T follicular helper cell (primary cell): ENCODE measurements at regions not wholly inside any gene's neighbourhood (a gene's known extent, or its start where the extent isn't known, plus 50 kb on each side); places are given as distances from the start of the nearest gene placed in this dataset.

Experiments used
- DNase-seq: peaks from one replicate; pipeline ENCODE4 v3.0.0-alpha.2; 2020; ENCODE audit warnings: low read depth

GRCh38 chr11:115557681-115558080, 53.5 kb upstream of the CADM1 start:
- no peak for DNase-seq

GRCh38 chr11:115556984-115557383, 52.8 kb upstream of the CADM1 start:
- no peak for DNase-seq

- DNase-seq = no peak
These were observed 51.3 kb upstream of the CADM1 start for GRCh38 chr11:115555336-115556090.
